HG03558 (cell line): ENCODE measurements at regions not wholly inside any gene's neighbourhood (a gene's known extent, or its start where the extent isn't known, plus 50 kb on each side); places are given as distances from the start of the nearest gene placed in this dataset.

ENCODE experiments used
- ATAC-seq: cut with Tn5 transposase; IDR thresholded peaks from one replicate; pipeline ENCODE4 v1.9.1; 2021; ENCODE audit warnings: moderate number of reproducible peaks; ENCODE audit not compliant: unreplicated experiment; ENCODE audit errors: extremely low read depth

- ATAC-seq: no peak
Observed at GRCh38 chr4:176499518-176499917, 179.8 kb downstream of the SPCS3 start.

- ATAC-seq: no peak
Observed at GRCh38 chr4:176500894-176501293, 181.1 kb downstream of the SPCS3 start.

GRCh38 chr4:176504118-176504517 is 184.4 kb downstream of the SPCS3 start:
- ATAC-seq: no peak

GRCh38 chr4:176507845-176508533 is 188.2 kb downstream of the SPCS3 start:
- ATAC-seq: no peak

GRCh38 chr4:176508780-176509331 is 189.1 kb downstream of the SPCS3 start:
- ATAC-seq: no peak

- ATAC-seq: no peak
Observed at GRCh38 chr4:176525576-176525975, 205.8 kb downstream of the SPCS3 start.

- ATAC-seq: no peak
Observed at GRCh38 chr4:176526704-176527103, 206.9 kb downstream of the SPCS3 start.

GRCh38 chr4:176529574-176529973 is 209.8 kb downstream of the SPCS3 start:
- ATAC-seq: no peak

GRCh38 chr4:176533159-176533558 is 213.4 kb downstream of the SPCS3 start:
- no peak for ATAC-seq

GRCh38 chr4:176534566-176534965 is 214.8 kb downstream of the SPCS3 start:
- no peak for ATAC-seq

GRCh38 chr4:176538217-176538925 is 218.6 kb downstream of the SPCS3 start:
- ATAC-seq: no peak

GRCh38 chr4:176539091-176539784 is 219.5 kb downstream of the SPCS3 start:
- ATAC-seq: no peak

GRCh38 chr4:176539785-176540175 is 220.0 kb downstream of the SPCS3 start:
- ATAC-seq: no peak

GRCh38 chr4:176540814-176541213 is 221.0 kb downstream of the SPCS3 start:
- ATAC-seq: no peak

- no peak for ATAC-seq
Observed at GRCh38 chr4:176545872-176546271, 226.1 kb downstream of the SPCS3 start.

- no peak for ATAC-seq
Observed at GRCh38 chr4:176546975-176547374, 227.2 kb downstream of the SPCS3 start.

GRCh38 chr4:176548571-176548970 is 228.8 kb downstream of the SPCS3 start:
- no peak for ATAC-seq

GRCh38 chr4:176549161-176549865 is 229.5 kb downstream of the SPCS3 start:
- no peak for ATAC-seq

GRCh38 chr4:176558661-176559060 is 234.1 kb downstream of the VEGFC start:
- no peak for ATAC-seq

- ATAC-seq: no peak
Observed at GRCh38 chr4:176561368-176561767, 231.4 kb downstream of the VEGFC start.
